HEK293 (cell line): ENCODE measurements at regions not wholly inside any gene's neighbourhood (a gene's known extent, or its start where the extent isn't known, plus 50 kb on each side); places are given as distances from the start of the nearest gene placed in this dataset.

ENCODE experiments used
- CTCF ChIA-PET: fragments of 350-600 bp; formaldehyde crosslinking; extraction: SDS; loops from one replicate; lab custom pipeline; 2021; ENCODE audit warnings: antibody characterized with exemption; lab: Yijun Ruan, JAX
- POLR2A ChIA-PET: fragments of 300-600 bp; formaldehyde crosslinking; extraction: SDS; loops from one replicate; lab custom pipeline; 2020; ENCODE audit warnings: antibody characterized with exemption, inconsistent platforms; lab: Yijun Ruan, JAX
- H3K27ac ChIP-seq: fragments of 200-500 bp; sonication (Bioruptor generic); 2 replicates; pipeline ENCODE4 v1.5.1; 2014; ENCODE audit warnings: low read depth, low read length, control low read depth, inconsistent platforms; ENCODE audit errors: extremely low read depth
- H3K36me3 ChIP-seq, 2 experiments: fragments of 200-500 bp in 1 of 2; sonication (Bioruptor generic) in 1 of 2; 1 replicate in 1 of 2; 2 replicates in 1 of 2; pipeline ENCODE4 v1.5.1; 2014 to 2017; ENCODE audit warnings: inconsistent platforms in 2 of 2, low read length in 2 of 2; ENCODE audit not compliant: control insufficient read depth in 2 of 2, insufficient read depth in 1 of 2
- H3K4me1 ChIP-seq: fragments of 200-500 bp; sonication (Bioruptor generic); 2 replicates; pipeline ENCODE4 v1.5.1; 2014; ENCODE audit warnings: mild to moderate bottlenecking, low read length, inconsistent platforms; ENCODE audit not compliant: control insufficient read depth, insufficient read depth
- H3K4me3 ChIP-seq: 2 replicates; pipeline ENCODE4 v1.5.1; 2011; ENCODE audit warnings: low read depth, mild to moderate bottlenecking, control low read depth, low read length, moderate library complexity
- H3K9me3 ChIP-seq: fragments of 200-500 bp; sonication (Bioruptor generic); 2 replicates; pipeline ENCODE4 v1.5.1; 2014; ENCODE audit warnings: low read depth, low read length, inconsistent platforms; ENCODE audit not compliant: control insufficient read depth, insufficient read depth
- AEBP2 ChIP-seq: fragments of 450-650 bp; formaldehyde crosslinking; IDR thresholded peaks from 2 replicates; pipeline ENCODE4 v1.5.1; 2016; ENCODE audit warnings: missing biosample characterization, missing genetic modification characterization, borderline replicate concordance
- EGR2 ChIP-seq: fragments of 450-650 bp; formaldehyde crosslinking; IDR thresholded peaks from 2 replicates; pipeline ENCODE4 v1.5.1; 2016; ENCODE audit warnings: low read depth, missing biosample characterization, missing genetic modification characterization
- IKZF3 ChIP-seq: fragments of 450-650 bp; IDR thresholded peaks from 2 replicates; pipeline ENCODE4 v1.5.0; 2018; ENCODE audit warnings: missing biosample characterization, mild to moderate bottlenecking, missing genetic modification characterization, moderate library complexity
- KLF9 ChIP-seq: fragments of 450-650 bp; formaldehyde crosslinking; IDR thresholded peaks from 2 replicates; pipeline ENCODE4 v1.5.1; 2016; ENCODE audit warnings: missing biosample characterization, missing genetic modification characterization, low read depth
- RBAK ChIP-seq: fragments of 450-650 bp; formaldehyde crosslinking; IDR thresholded peaks from 2 replicates; pipeline ENCODE4 v1.5.1; 2016; ENCODE audit warnings: missing biosample characterization, missing genetic modification characterization
- ZFHX2 ChIP-seq: fragments of 450-650 bp; formaldehyde crosslinking; conservative IDR thresholded peaks from 2 replicates; pipeline ENCODE4 v1.5.1; 2016; ENCODE audit warnings: missing biosample characterization, missing genetic modification characterization
- ZFP3 ChIP-seq: fragments of 450-650 bp; formaldehyde crosslinking; IDR thresholded peaks from 2 replicates; pipeline ENCODE4 v1.5.1; 2016; ENCODE audit warnings: low read depth, missing biosample characterization, missing genetic modification characterization
- ZNF155 ChIP-seq: fragments of 450-650 bp; formaldehyde crosslinking; IDR thresholded peaks from 2 replicates; pipeline ENCODE4 v1.5.1; 2016; ENCODE audit warnings: missing biosample characterization, missing genetic modification characterization
- ZNF19 ChIP-seq: fragments of 450-650 bp; formaldehyde crosslinking; IDR thresholded peaks from 2 replicates; pipeline ENCODE4; 2016; ENCODE audit warnings: missing biosample characterization, missing genetic modification characterization, low read depth
- ZNF2 ChIP-seq: fragments of 450-650 bp; formaldehyde crosslinking; IDR thresholded peaks from 2 replicates; pipeline ENCODE4 v1.5.1; 2016; ENCODE audit warnings: missing biosample characterization, missing genetic modification characterization
- ZNF416 ChIP-seq: fragments of 450-650 bp; formaldehyde crosslinking; IDR thresholded peaks from 2 replicates; pipeline ENCODE4 v1.5.1; 2016; ENCODE audit warnings: missing biosample characterization, missing genetic modification characterization
- ZNF561 ChIP-seq: fragments of 450-650 bp; IDR thresholded peaks from 2 replicates; pipeline ENCODE4 v1.5.1; 2018; ENCODE audit warnings: missing biosample characterization, missing genetic modification characterization, borderline replicate concordance
- ZNF707 ChIP-seq: fragments of 450-650 bp; formaldehyde crosslinking; IDR thresholded peaks from 2 replicates; pipeline ENCODE4 v1.5.1; 2016; ENCODE audit warnings: missing biosample characterization, missing genetic modification characterization
- ZNF747 ChIP-seq: fragments of 450-650 bp; formaldehyde crosslinking; IDR thresholded peaks from 2 replicates; pipeline ENCODE4 v1.5.1; 2016; ENCODE audit warnings: missing biosample characterization, missing genetic modification characterization
- ZNF776 ChIP-seq: fragments of 450-650 bp; formaldehyde crosslinking; IDR thresholded peaks from 2 replicates; pipeline ENCODE4 v1.5.0; 2017; ENCODE audit warnings: missing biosample characterization, missing genetic modification characterization, borderline replicate concordance
- ZSCAN18 ChIP-seq: fragments of 450-650 bp; formaldehyde crosslinking; IDR thresholded peaks from 2 replicates; pipeline ENCODE4 v1.5.1; 2016; ENCODE audit warnings: missing biosample characterization, missing genetic modification characterization
- ZSCAN23 ChIP-seq: fragments of 450-650 bp; formaldehyde crosslinking; IDR thresholded peaks from 2 replicates; pipeline ENCODE4 v1.5.1; 2016; ENCODE audit warnings: missing biosample characterization, missing genetic modification characterization

- TF ChIP-seq ZNF416 (tag by site-specific recombination) (no peak), ZFHX2 (tag by site-specific recombination) (peak; percentile 94), EGR2 (tag by site-specific recombination) (peak; percentile 96)
- TF ChIP-seq, all 188 proteins: peak for 2
- Histone ChIP-seq H3K4me1 (no peaks in the 10 kb centered on the region), H3K4me3 (no peak overlapping the region), H3K9me3 (no peaks in the 10 kb centered on the region), H3K27ac (no peak overlapping the region), H3K36me3 (no peaks in the 10 kb centered on the region)
- CTCF ChIA-PET: interaction anchor here (1.4 kb wide), 1 partner anchor 47 kb away, joined by 4 read pairs; no protein-coding TSS in a partner anchor
- POLR2A ChIA-PET: no interaction called here
These were observed 125.0 kb downstream of the C6orf118 start for GRCh38 chr6:165184192-165184979.

- CTCF ChIA-PET: interaction anchor here (0.5 kb wide), 1 partner anchor 48 kb away, joined by 3 read pairs; no protein-coding TSS in a partner anchor
- Histone ChIP-seq H3K36me3 (no peaks in the 10 kb centered on the region), H3K9me3 (no peaks in the 10 kb centered on the region), H3K27ac (no peak overlapping the region), H3K4me1 (no peaks in the 10 kb centered on the region), H3K4me3 (no peak overlapping the region)
- POLR2A ChIA-PET: no interaction called here
- no peak for TF ChIP-seq ZNF747
These were observed 125.8 kb downstream of the C6orf118 start for GRCh38 chr6:165183496-165184140.

GRCh38 chr6:165183071-165183470, 126.3 kb downstream of the C6orf118 start:
- Histone ChIP-seq H3K27ac (no peak overlapping the region), H3K36me3 (no peaks in the 10 kb centered on the region)
- TF ChIP-seq ZNF155 (tag by site-specific recombination): no peak
- TF ChIP-seq RBAK (tag by site-specific recombination): no peak
- TF ChIP-seq ZNF19: no peak
- no peak for TF ChIP-seq ZNF707 (tag by site-specific recombination)
- TF ChIP-seq KLF9 (tag by site-specific recombination): no peak
- no peak for TF ChIP-seq ZNF2
- no peak for TF ChIP-seq IKZF3 (tag by site-specific recombination)
- TF ChIP-seq ZNF561: no peak
- no peak for TF ChIP-seq ZSCAN23 (tag by site-specific recombination)
- TF ChIP-seq AEBP2: no peak
- no peak for TF ChIP-seq ZSCAN18 (tag by site-specific recombination)
- no peak for TF ChIP-seq ZFP3 (tag by site-specific recombination)
- TF ChIP-seq ZNF776 (tag by site-specific recombination): no peak
- TF ChIP-seq, all 188 proteins: peak for 0
- POLR2A ChIA-PET: no interaction called here
- no peak overlapping the region for H3K4me3 ChIP-seq
- CTCF ChIA-PET: interaction anchor here (0.5 kb wide), 1 partner anchor 49 kb away, joined by 3 read pairs; no protein-coding TSS in a partner anchor
- no peaks in the 10 kb centered on the region for H3K4me1 ChIP-seq
- H3K9me3 ChIP-seq: no peaks in the 10 kb centered on the region
